Spleen (tissue), 7 donors: ENCODE measurements at regions not wholly inside any gene's neighbourhood (a gene's known extent, or its start where the extent isn't known, plus 50 kb on each side); places are given as distances from the start of the nearest gene placed in this dataset.

Experiments
- POLR2A ChIP-seq, 3 donors: fragments of 450-650 bp; IDR thresholded peaks; one replicate each; pipeline ENCODE4 v1.5.1; 2017; ENCODE audit warnings: antibody characterized with exemption in 3 of 3, mild to moderate bottlenecking in 1 of 3
- POLR2AphosphoS5 ChIP-seq, 3 donors: sonication (generic); formaldehyde crosslinking; IDR thresholded peaks; one replicate each; pipeline ENCODE4 v1.5.1; 2017; ENCODE audit warnings: antibody characterized with exemption in 3 of 3
- TF ChIP-seq, protein P1 (sequence below), 11 experiments: fragments of 200-600 bp in 7 of 11; fragments of 450-650 bp in 4 of 11; sonication (generic) in 4 of 11; IDR thresholded peaks in 8 of 11; conservative IDR thresholded peaks in 3 of 11; 1 replicate in 7 of 11; 2 replicates in 4 of 11; pipeline versions ENCODE4 v1.4.0 to v1.8.0; 2016 to 2021; ENCODE audit warnings: antibody characterized with exemption in 11 of 11, inconsistent platforms in 4 of 11, mild to moderate bottlenecking in 1 of 11
- donor health status: DM: no; HTN: no; CAD: no; lungs with moderate emphysema.
- donor health status: DM: no; HTN: no; CAD: no.
- donor health status: DM: no; HTN: no; CAD: no.

DNA sequence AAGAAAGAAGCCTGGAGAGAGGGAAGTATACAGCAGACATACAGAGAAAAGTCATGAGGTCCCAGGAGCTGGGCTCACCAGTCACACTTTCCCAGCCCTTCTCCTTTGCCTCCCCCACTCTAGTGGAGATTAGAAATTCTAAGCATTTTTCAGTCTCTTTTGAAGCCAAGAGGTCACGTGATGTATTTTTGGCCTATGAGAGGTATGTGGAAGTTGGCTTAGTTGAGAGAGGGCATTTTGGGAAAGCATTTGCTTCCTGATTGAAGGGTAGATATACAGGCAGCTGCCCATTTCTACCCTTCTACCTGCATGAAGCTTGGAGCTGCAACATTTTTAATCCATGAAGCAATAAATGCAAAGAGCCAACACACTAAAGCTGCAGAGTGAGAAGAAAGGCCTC is 106.0 kb upstream of the TNFAIP3 start:
- TF ChIP-seq POLR2A (IDR thresholded peaks at IDR 0.05), result no peak
- TF ChIP-seq, protein P1, sequence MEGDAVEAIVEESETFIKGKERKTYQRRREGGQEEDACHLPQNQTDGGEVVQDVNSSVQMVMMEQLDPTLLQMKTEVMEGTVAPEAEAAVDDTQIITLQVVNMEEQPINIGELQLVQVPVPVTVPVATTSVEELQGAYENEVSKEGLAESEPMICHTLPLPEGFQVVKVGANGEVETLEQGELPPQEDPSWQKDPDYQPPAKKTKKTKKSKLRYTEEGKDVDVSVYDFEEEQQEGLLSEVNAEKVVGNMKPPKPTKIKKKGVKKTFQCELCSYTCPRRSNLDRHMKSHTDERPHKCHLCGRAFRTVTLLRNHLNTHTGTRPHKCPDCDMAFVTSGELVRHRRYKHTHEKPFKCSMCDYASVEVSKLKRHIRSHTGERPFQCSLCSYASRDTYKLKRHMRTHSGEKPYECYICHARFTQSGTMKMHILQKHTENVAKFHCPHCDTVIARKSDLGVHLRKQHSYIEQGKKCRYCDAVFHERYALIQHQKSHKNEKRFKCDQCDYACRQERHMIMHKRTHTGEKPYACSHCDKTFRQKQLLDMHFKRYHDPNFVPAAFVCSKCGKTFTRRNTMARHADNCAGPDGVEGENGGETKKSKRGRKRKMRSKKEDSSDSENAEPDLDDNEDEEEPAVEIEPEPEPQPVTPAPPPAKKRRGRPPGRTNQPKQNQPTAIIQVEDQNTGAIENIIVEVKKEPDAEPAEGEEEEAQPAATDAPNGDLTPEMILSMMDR (IDR thresholded peaks at IDR 0.05 in 8 of 11, conservative IDR thresholded peaks at IDR 0.05 in 3 of 11), result no peak
- TF ChIP-seq POLR2AphosphoS5 (IDR thresholded peaks at IDR 0.05), result no peak
